OCI-LY1 (cell line): ENCODE measurements at regions not wholly inside any gene's neighbourhood (a gene's known extent, or its start where the extent isn't known, plus 50 kb on each side); places are given as distances from the start of the nearest gene placed in this dataset.

Experiments used
- CTCF ChIP-seq: fragments of 200-600 bp; sonication (generic), shearing (Covaris generic); IDR thresholded peaks from 2 replicates; pipeline ENCODE4 v1.5.1; 2017; ENCODE audit warnings: mild to moderate bottlenecking, antibody characterized with exemption, low read length, moderate library complexity, mixed read lengths
- EZH2 ChIP-seq: fragments of 200-600 bp; sonication (generic), shearing (Covaris generic); IDR thresholded peaks from 2 replicates; pipeline ENCODE4 v1.8.0; 2017; ENCODE audit warnings: borderline replicate concordance, mixed run types, mild to moderate bottlenecking, antibody characterized with exemption, low read length, moderate library complexity, mixed read lengths

- TF ChIP-seq CTCF (no peak), EZH2 (no peak)
These were observed 321.8 kb upstream of the E2F7 start for GRCh38 chr12:77387214-77387613.
